Nephron (organoid): ENCODE measurements at regions not wholly inside any gene's neighbourhood (a gene's known extent, or its start where the extent isn't known, plus 50 kb on each side); places are given as distances from the start of the nearest gene placed in this dataset.

Source experiments
- H3K27ac Mint-ChIP-seq, 3 experiments: 2 replicates each; pipeline ENCODE4 v1.8.0; 2020; ENCODE audit warnings: mixed read lengths in 3 of 3, mild to moderate bottlenecking in 2 of 3, moderate library complexity in 1 of 3
- H3K27me3 Mint-ChIP-seq: 2 replicates; pipeline ENCODE4 v1.8.0; 2021; ENCODE audit warnings: low read depth, mild to moderate bottlenecking, moderate library complexity, mixed read lengths
- H3K36me3 Mint-ChIP-seq: 2 replicates; pipeline ENCODE4 v1.8.0; 2020; ENCODE audit warnings: low read depth, mixed read lengths
- H3K4me1 Mint-ChIP-seq: 2 replicates; pipeline ENCODE4 v1.8.0; 2020; ENCODE audit warnings: mixed read lengths
- H3K4me3 Mint-ChIP-seq, 3 experiments: 2 replicates each; pipeline ENCODE4 v1.8.0; 2020; ENCODE audit warnings: mild to moderate bottlenecking in 3 of 3, mixed read lengths in 3 of 3, moderate library complexity in 2 of 3
- H3K9me3 Mint-ChIP-seq: 2 replicates; pipeline ENCODE4 v1.8.0; 2020; ENCODE audit warnings: mixed read lengths
- TF ChIP-seq, protein P1 (sequence below), 3 experiments: fragments of 200-600 bp; sonication (generic); IDR thresholded peaks; one replicate each; pipeline ENCODE4 v1.5.0; 2021; ENCODE audit warnings: antibody characterized with exemption in 3 of 3; ENCODE audit not compliant: unreplicated experiment in 3 of 3

- Mint-ChIP-seq H3K4me3 (no peak overlapping the region), H3K27ac (no peak overlapping the region), H3K4me1 (no peaks in the 10 kb centered on the region), H3K36me3 (no peaks in the 10 kb centered on the region), H3K27me3 (peaks cover 25% of the 10 kb centered on the region), H3K9me3 (peaks cover 19% of the 10 kb centered on the region)
- TF ChIP-seq, protein P1, sequence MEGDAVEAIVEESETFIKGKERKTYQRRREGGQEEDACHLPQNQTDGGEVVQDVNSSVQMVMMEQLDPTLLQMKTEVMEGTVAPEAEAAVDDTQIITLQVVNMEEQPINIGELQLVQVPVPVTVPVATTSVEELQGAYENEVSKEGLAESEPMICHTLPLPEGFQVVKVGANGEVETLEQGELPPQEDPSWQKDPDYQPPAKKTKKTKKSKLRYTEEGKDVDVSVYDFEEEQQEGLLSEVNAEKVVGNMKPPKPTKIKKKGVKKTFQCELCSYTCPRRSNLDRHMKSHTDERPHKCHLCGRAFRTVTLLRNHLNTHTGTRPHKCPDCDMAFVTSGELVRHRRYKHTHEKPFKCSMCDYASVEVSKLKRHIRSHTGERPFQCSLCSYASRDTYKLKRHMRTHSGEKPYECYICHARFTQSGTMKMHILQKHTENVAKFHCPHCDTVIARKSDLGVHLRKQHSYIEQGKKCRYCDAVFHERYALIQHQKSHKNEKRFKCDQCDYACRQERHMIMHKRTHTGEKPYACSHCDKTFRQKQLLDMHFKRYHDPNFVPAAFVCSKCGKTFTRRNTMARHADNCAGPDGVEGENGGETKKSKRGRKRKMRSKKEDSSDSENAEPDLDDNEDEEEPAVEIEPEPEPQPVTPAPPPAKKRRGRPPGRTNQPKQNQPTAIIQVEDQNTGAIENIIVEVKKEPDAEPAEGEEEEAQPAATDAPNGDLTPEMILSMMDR (IDR thresholded peaks at IDR 0.05; ENCODE audit: unreplicated experiment in 3 of 3), result no peak
Observed at GRCh38 chr18:78390348-78390951, 589.2 kb upstream of the SALL3 start.

DNA sequence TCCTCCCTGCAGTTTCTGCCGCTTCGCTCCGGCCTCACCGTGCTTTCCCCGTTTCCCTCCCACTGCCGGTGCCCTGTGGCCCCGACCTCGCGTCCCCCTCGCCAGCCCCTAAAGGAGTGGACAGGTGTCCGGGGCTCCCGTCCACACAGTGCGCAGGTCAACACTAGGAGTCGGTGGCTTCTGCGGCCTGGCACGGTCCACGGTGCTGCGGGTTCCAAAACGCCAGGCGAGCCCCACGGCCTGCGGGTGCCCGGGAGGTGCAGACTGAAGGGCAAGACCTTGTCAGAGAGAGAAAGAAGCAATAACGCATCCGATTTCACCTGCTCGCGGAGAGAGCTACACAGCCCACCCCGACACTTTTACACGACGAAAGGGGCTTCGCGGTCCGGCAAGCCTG is 588.7 kb upstream of the SALL3 start:
- Mint-ChIP-seq H3K9me3 (peaks cover 21% of the 10 kb centered on the region), H3K27ac (no peak overlapping the region), H3K4me1 (no peaks in the 10 kb centered on the region), H3K36me3 (no peaks in the 10 kb centered on the region), H3K27me3 (peaks cover 25% of the 10 kb centered on the region), H3K4me3 (no peak overlapping the region)
- TF ChIP-seq, protein P1 (IDR thresholded peaks at IDR 0.05; ENCODE audit: unreplicated experiment in 3 of 3), result no peak

DNA sequence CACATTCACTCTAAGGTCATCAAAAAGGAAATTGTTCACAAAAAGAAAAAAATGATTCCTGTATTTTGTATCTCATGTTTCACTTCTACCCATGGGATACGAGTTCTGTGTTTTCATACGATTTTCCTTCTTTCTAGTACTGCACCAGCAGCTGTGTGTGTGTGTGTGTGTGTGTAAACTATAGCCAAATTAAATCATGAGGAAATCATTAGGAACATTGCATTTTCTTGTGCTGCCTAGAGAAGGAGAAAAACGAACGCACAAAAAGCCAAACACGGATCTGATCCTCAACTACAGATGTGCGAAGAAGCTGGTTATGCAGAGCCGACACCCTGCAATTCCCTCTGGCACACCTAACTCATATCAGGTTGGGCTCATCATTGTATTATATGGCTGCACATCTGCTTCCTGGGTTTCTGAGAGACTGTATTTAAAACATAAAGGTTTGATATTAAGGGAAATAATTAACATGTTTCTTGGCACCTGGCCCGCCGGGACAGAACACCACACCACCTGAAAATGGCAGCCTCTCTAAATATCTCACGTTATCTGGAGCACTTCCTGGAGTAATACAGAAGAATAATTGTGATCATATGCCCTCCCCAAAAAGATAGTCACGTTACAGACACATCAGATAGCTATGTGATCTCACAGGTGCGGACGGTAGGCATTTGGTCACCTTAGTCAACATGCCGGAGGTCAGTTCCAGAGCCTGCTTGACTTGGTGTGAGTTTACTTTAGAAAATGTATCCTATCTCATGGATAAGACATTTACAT is 586.3 kb upstream of the SALL3 start:
- TF ChIP-seq, protein P1 (IDR thresholded peaks at IDR 0.05; ENCODE audit: unreplicated experiment in 3 of 3), result no peak

GRCh38 chr18:78396077-78396476 is 583.5 kb upstream of the SALL3 start:
- Mint-ChIP-seq H3K27me3 (peaks cover 12% of the 10 kb centered on the region), H3K4me3 (no peak overlapping the region), H3K4me1 (no peaks in the 10 kb centered on the region), H3K9me3 (peaks cover 3% of the 10 kb centered on the region), H3K27ac (no peak overlapping the region), H3K36me3 (no peaks in the 10 kb centered on the region)
- TF ChIP-seq, protein P1 (IDR thresholded peaks at IDR 0.05; ENCODE audit: unreplicated experiment in 3 of 3), result no peak

More for the DNA sequence above, 586.3 kb upstream of the SALL3 start:
- Mint-ChIP-seq H3K4me3 (no peak overlapping the region), H3K27ac (no peak overlapping the region), H3K4me1 (no peaks in the 10 kb centered on the region), H3K27me3 (peaks cover 25% of the 10 kb centered on the region), H3K36me3 (no peaks in the 10 kb centered on the region), H3K9me3 (peaks cover 3% of the 10 kb centered on the region)

DNA sequence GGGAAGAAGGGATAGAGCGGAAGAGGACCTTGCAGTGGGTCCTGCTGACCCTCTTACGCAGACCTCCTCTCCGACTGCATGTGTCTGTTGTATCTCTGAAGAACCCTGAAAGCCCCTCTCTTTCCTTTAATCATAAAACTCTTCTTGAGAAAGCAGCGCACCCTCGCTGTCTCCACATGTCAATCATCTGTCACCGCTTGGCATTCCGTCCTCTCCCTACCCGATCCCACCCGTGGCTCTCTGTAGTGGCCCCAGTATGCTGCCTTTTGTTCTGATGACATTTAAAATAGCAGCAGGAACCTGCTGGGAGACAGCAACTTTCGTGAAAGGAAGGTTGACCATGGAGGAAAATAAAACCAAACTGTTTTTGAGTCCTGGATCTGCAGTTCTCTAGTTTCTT is 582.9 kb upstream of the SALL3 start:
- Mint-ChIP-seq H3K4me3 (no peak overlapping the region), H3K4me1 (no peaks in the 10 kb centered on the region), H3K27me3 (peaks cover 19% of the 10 kb centered on the region), H3K27ac (no peak overlapping the region), H3K36me3 (no peaks in the 10 kb centered on the region), H3K9me3 (peaks cover 3% of the 10 kb centered on the region)
- TF ChIP-seq, protein P1 (IDR thresholded peaks at IDR 0.05; ENCODE audit: unreplicated experiment in 3 of 3), result no peak
